CD14-positive monocyte (primary cell): ENCODE measurements at regions not wholly inside any gene's neighbourhood (a gene's known extent, or its start where the extent isn't known, plus 50 kb on each side); places are given as distances from the start of the nearest gene placed in this dataset.
"Not testable (repeated sequence)": the region's sequence is repeated elsewhere in the genome, so short reads cannot be mapped to it uniquely, and the experiment has no call there.

Experiments
- DNase-seq, 3 donors: peaks; one replicate each; pipeline ENCODE4 v3.0.0-alpha.2; 2011 to 2022
- H2AFZ ChIP-seq: 2 replicates; pipeline ENCODE4 v1.6.0; 2012; ENCODE audit warnings: mild to moderate bottlenecking, low read depth, low read length, inconsistent platforms; ENCODE audit not compliant: insufficient read depth, poor library complexity, severe bottlenecking
- H3K27ac ChIP-seq, 2 donors: 1 replicate in 1 of 2; 2 replicates in 1 of 2; pipeline ENCODE4 v1.5.1; 2012 to 2013; ENCODE audit warnings: low read length in 2 of 2, control low read depth in 1 of 2, inconsistent platforms in 1 of 2, low read depth in 1 of 2, mild to moderate bottlenecking in 1 of 2
- H3K27me3 ChIP-seq, 2 donors: one replicate each; pipeline versions ENCODE4 v1.6.0 to v1.6.1; 2011 to 2013; ENCODE audit warnings: low read length in 2 of 2; ENCODE audit not compliant: control insufficient read depth in 2 of 2, insufficient read depth in 2 of 2
- H3K36me3 ChIP-seq, 2 donors: replicated peaks in 1 of 2; 1 replicate in 1 of 2; 2 replicates in 1 of 2; pipeline versions ENCODE4 v1.5.1 to v1.6.1; 2012 to 2013; ENCODE audit warnings: low read length in 2 of 2, control low read depth in 1 of 2, inconsistent platforms in 1 of 2, mild to moderate bottlenecking in 1 of 2; ENCODE audit not compliant: insufficient read depth in 2 of 2, control insufficient read depth in 1 of 2
- H3K4me1 ChIP-seq, 2 donors: 1 replicate in 1 of 2; 2 replicates in 1 of 2; pipeline versions ENCODE4 v1.5.1 to v1.6.1; 2012 to 2013; ENCODE audit warnings: low read length in 2 of 2, control low read depth in 1 of 2, inconsistent platforms in 1 of 2, mild to moderate bottlenecking in 1 of 2, moderate library complexity in 1 of 2; ENCODE audit not compliant: insufficient read depth in 2 of 2, control insufficient read depth in 1 of 2
- H3K4me2 ChIP-seq: replicated peaks from 2 replicates; pipeline ENCODE3; 2012; ENCODE audit warnings: low read length, moderate library complexity, mild to moderate bottlenecking; ENCODE audit not compliant: poor library complexity, severe bottlenecking; ENCODE audit errors: extremely low read depth
- H3K4me3 ChIP-seq, 3 experiments: fragments of 200-600 bp in 1 of 3; sonication (generic) in 1 of 3; replicated peaks in 1 of 3; 1 replicate in 2 of 3; 2 replicates in 1 of 3; pipeline ENCODE4 v1.5.1; 2011 to 2013; ENCODE audit warnings: low read length in 3 of 3, mild to moderate bottlenecking in 3 of 3, control low read depth in 2 of 3, low read depth in 2 of 3, inconsistent platforms in 1 of 3, moderate library complexity in 1 of 3
- H3K79me2 ChIP-seq: 2 replicates; pipeline ENCODE4 v1.6.0; 2012; ENCODE audit warnings: mild to moderate bottlenecking, control low read depth, inconsistent platforms, low read length, moderate library complexity; ENCODE audit not compliant: insufficient read depth
- H3K9ac ChIP-seq: 2 replicates; pipeline ENCODE4 v1.6.0; 2017; ENCODE audit warnings: low read length, mild to moderate bottlenecking; ENCODE audit not compliant: insufficient read depth, poor library complexity, severe bottlenecking
- H3K9me3 ChIP-seq, 2 donors: replicated peaks in 1 of 2; 1 replicate in 1 of 2; 2 replicates in 1 of 2; pipeline versions ENCODE4 v1.5.1 to v1.6.1; 2012 to 2013; ENCODE audit warnings: low read length in 2 of 2, control low read depth in 1 of 2; ENCODE audit not compliant: control insufficient read depth in 1 of 2, insufficient read depth in 1 of 2
- H4K20me1 ChIP-seq: 2 replicates; pipeline ENCODE4 v1.6.0; 2012; ENCODE audit warnings: mild to moderate bottlenecking, low read length, control low read depth, moderate library complexity; ENCODE audit not compliant: insufficient read depth
- H3K27ac Mint-ChIP-seq, 7 donors: one replicate each; pipeline ENCODE4 v1.8.0; 2020; ENCODE audit warnings: mild to moderate bottlenecking in 7 of 7, mixed read lengths in 7 of 7, moderate library complexity in 6 of 7, inconsistent platforms in 2 of 7
- H3K27me3 Mint-ChIP-seq, 3 donors: one replicate each; pipeline ENCODE4 v1.8.0; 2021 to 2022; ENCODE audit warnings: low read depth in 3 of 3, mild to moderate bottlenecking in 3 of 3, mixed read lengths in 3 of 3, moderate library complexity in 3 of 3, inconsistent platforms in 1 of 3
- H3K36me3 Mint-ChIP-seq, 2 donors: one replicate each; pipeline ENCODE4 v1.8.0; 2020; ENCODE audit warnings: mixed read lengths in 2 of 2, inconsistent platforms in 1 of 2, mild to moderate bottlenecking in 1 of 2
- H3K4me1 Mint-ChIP-seq: one replicate; pipeline ENCODE4 v1.8.0; 2020; ENCODE audit warnings: mild to moderate bottlenecking, mixed read lengths
- H3K4me3 Mint-ChIP-seq, 2 donors: one replicate each; pipeline ENCODE4 v1.8.0; 2020; ENCODE audit warnings: mild to moderate bottlenecking in 2 of 2, mixed read lengths in 2 of 2, moderate library complexity in 1 of 2
- H3K9me3 Mint-ChIP-seq, 7 donors: one replicate each; pipeline ENCODE4 v1.8.0; 2020 to 2022; ENCODE audit warnings: mixed read lengths in 7 of 7, mild to moderate bottlenecking in 6 of 7, moderate library complexity in 6 of 7, inconsistent platforms in 2 of 7
- CTCF ChIP-seq: fragments of 200-600 bp; IDR thresholded peaks from one replicate; pipeline ENCODE4 v1.8.0; 2022; ENCODE audit warnings: antibody characterized with exemption, mild to moderate bottlenecking
- WGBS: methylation state at CpG from one replicate; pipeline ENCODE4 v1.1.5; 2013; ENCODE audit warnings: missing lambda C conversion rate; ENCODE audit not compliant: insufficient coverage; 5-methylcytosine and 5-hydroxymethylcytosine counted together
- intact Hi-C, 2 donors: fragments of 100-400 bp; cut with micrococcal nuclease; formaldehyde crosslinking; loops; one replicate each; pipeline versions ENCODE4 v1.15.0 to v1.15.1; 2023

- no peaks in the 10 kb centered on the region for H3K36me3 Mint-ChIP-seq
- H3K27ac Mint-ChIP-seq = no peak overlapping the region
- no peak overlapping the region for H3K4me3 Mint-ChIP-seq
- no peaks in the 10 kb centered on the region for H3K36me3 ChIP-seq
- intact Hi-C loops = no loop called here
- H3K27ac ChIP-seq = no peak overlapping the region
- DNase-seq = no peak
- H3K9me3 ChIP-seq = no peaks in the 10 kb centered on the region
- no peak for TF ChIP-seq CTCF
- H4K20me1 ChIP-seq = no peaks in the 10 kb centered on the region
- no peaks in the 10 kb centered on the region for H3K27me3 ChIP-seq
- no peak overlapping the region for H3K9ac ChIP-seq
- peaks cover 4 to 11% (median 4%) of the 10 kb centered on the region in 7 donors for H3K9me3 Mint-ChIP-seq
- H3K79me2 ChIP-seq = no peaks in the 10 kb centered on the region
- no peaks in the 10 kb centered on the region for H3K4me1 ChIP-seq
- H2AFZ ChIP-seq = no peak overlapping the region
- H3K4me1 Mint-ChIP-seq = no peaks in the 10 kb centered on the region
- no peak overlapping the region for H3K4me3 ChIP-seq
- H3K27me3 Mint-ChIP-seq = peaks cover 0 to 1% (median 0%) of the 10 kb centered on the region in 3 donors
- no peak overlapping the region for H3K4me2 ChIP-seq
Observed at GRCh38 chr1:185388346-185388745, 71.3 kb upstream of the IVNS1ABP start.

- Histone ChIP-seq H3K27ac (no peak overlapping the region), H2AFZ (no peak overlapping the region), H3K9me3 (no peaks in the 10 kb centered on the region), H4K20me1 (no peaks in the 10 kb centered on the region), H3K4me1 (no peaks in the 10 kb centered on the region), H3K36me3 (no peaks in the 10 kb centered on the region), H3K9ac (no peak overlapping the region), H3K4me2 (no peak overlapping the region), H3K27me3 (no peaks in the 10 kb centered on the region), H3K79me2 (no peaks in the 10 kb centered on the region), H3K4me3 (no peak overlapping the region)
- no peak for TF ChIP-seq CTCF
- no peaks in the 10 kb centered on the region for H3K36me3 Mint-ChIP-seq
- H3K27ac Mint-ChIP-seq = no peak overlapping the region
- H3K4me3 Mint-ChIP-seq = no peak overlapping the region
- DNase-seq = no peak
- WGBS = 100% methylated on average over 1 of the region's 2 CpGs
- intact Hi-C loops = no loop called here
- peaks cover 4 to 21% (median 14%) of the 10 kb centered on the region in 7 donors for H3K9me3 Mint-ChIP-seq
- peaks cover 0 to 1% (median 0%) of the 10 kb centered on the region in 3 donors for H3K27me3 Mint-ChIP-seq
- H3K4me1 Mint-ChIP-seq = peaks cover 4% of the 10 kb centered on the region
Observed at GRCh38 chr1:185385991-185386390, 68.9 kb upstream of the IVNS1ABP start.

- H2AFZ ChIP-seq, intact Hi-C loops, H3K27ac Mint-ChIP-seq, H3K4me1 ChIP-seq, H3K4me3 ChIP-seq, H3K36me3 Mint-ChIP-seq, H3K9me3 ChIP-seq, H3K4me1 Mint-ChIP-seq, H3K4me2 ChIP-seq, H3K27me3 ChIP-seq, DNase-seq, H4K20me1 ChIP-seq, H3K27me3 Mint-ChIP-seq, H3K79me2 ChIP-seq, H3K4me3 Mint-ChIP-seq, H3K27ac ChIP-seq, H3K36me3 ChIP-seq, H3K9ac ChIP-seq: not testable (repeated sequence)
- H3K9me3 Mint-ChIP-seq = peaks cover 4 to 22% (median 14%) of the 10 kb centered on the region in 7 donors
- WGBS = no CpG with 5 or more reads among the region's 6 CpGs
Observed at GRCh38 chr1:185383805-185384204, 66.8 kb upstream of the IVNS1ABP start.
